HCT116 (cell line): ENCODE measurements at regions not wholly inside any gene's neighbourhood (a gene's known extent, or its start where the extent isn't known, plus 50 kb on each side); places are given as distances from the start of the nearest gene placed in this dataset.
"Not testable (repeated sequence)": the region's sequence is repeated elsewhere in the genome, so short reads cannot be mapped to it uniquely, and the experiment has no call there.

Experiments used
- ATAC-seq: fragments of 200-7000 bp; cut with Tn5 transposase; 2 replicates; pipeline ENCODE4 v1.9.1; 2020; ENCODE audit warnings: mild to moderate bottlenecking, moderate library complexity
- BruUV-seq: library from RNA; stranded (reverse); fragments of 400-500 nt; replicated peaks from 2 replicates; lab custom pipeline; 2021; lab: Mats Ljungman, UMichigan
- CTCF ChIA-PET: fragments of 300-600 bp; sonication (Branson Sonifier 250); formaldehyde crosslinking; loops from one replicate; lab custom pipeline; 2021; ENCODE audit warnings: antibody characterized with exemption; lab: Charles Lee
- POLR2A ChIA-PET: fragments of 300-600, 350-600 bp; sonication (Branson Sonifier 250); formaldehyde crosslinking; loops from one replicate; lab custom pipeline; 2021; ENCODE audit warnings: antibody characterized with exemption; lab: Charles Lee
- RAD21 ChIA-PET, 2 experiments: fragments of 300-600 bp; sonication (Branson Sonifier 250); formaldehyde crosslinking; loops; one replicate each; lab custom pipeline; 2023; ENCODE audit warnings: low total read pairs in 2 of 2; ENCODE audit not compliant: uncharacterized antibody in 2 of 2, unreplicated experiment in 2 of 2, low non-redundant PET in 1 of 2; lab: Charles Lee
- DNase-seq: peaks from one replicate; pipeline ENCODE4 v3.0.0-alpha.2; 2010; ENCODE audit warnings: low read depth, low spot score
- H2AFZ ChIP-seq: fragments of 200-600 bp; shearing (Covaris generic), sonication (generic); 2 replicates; pipeline ENCODE4 v1.6.1; 2017; ENCODE audit warnings: low read depth, mixed run types, mixed read lengths, antibody characterized with exemption, low read length; ENCODE audit not compliant: poor library complexity, severe bottlenecking
- H3K27ac ChIP-seq: 2 replicates; pipeline ENCODE4 v1.5.1; 2012; ENCODE audit warnings: low read depth, low read length
- H3K27me3 ChIP-seq: fragments of 200-600 bp; sonication (generic); 2 replicates; pipeline ENCODE4 v1.6.1; 2016; ENCODE audit warnings: mixed run types, low read length, mixed read lengths; ENCODE audit not compliant: insufficient read depth
- H3K36me3 ChIP-seq, 2 experiments: fragments of 200-500 bp in 1 of 2; fragments of 200-600 bp in 1 of 2; sonication (Bioruptor generic) in 1 of 2; sonication (generic) in 1 of 2; 2 replicates each; pipeline versions ENCODE4 v1.5.1 to v1.6.1; 2014 to 2016; ENCODE audit warnings: low read length in 2 of 2, inconsistent platforms in 1 of 2, mixed read lengths in 1 of 2, mixed run types in 1 of 2; ENCODE audit not compliant: insufficient read depth in 2 of 2, control insufficient read depth in 1 of 2
- H3K4me1 ChIP-seq, 2 experiments: fragments of 200-600 bp in 1 of 2; sonication (generic) in 1 of 2; 2 replicates each; pipeline versions ENCODE4 v1.5.1 to v1.6.1; 2012 to 2017; ENCODE audit warnings: low read length in 2 of 2, inconsistent platforms in 1 of 2, mild to moderate bottlenecking in 1 of 2, mixed read lengths in 1 of 2, mixed run types in 1 of 2, moderate library complexity in 1 of 2; ENCODE audit not compliant: insufficient read depth in 2 of 2, control insufficient read depth in 1 of 2
- H3K4me2 ChIP-seq: fragments of 200-600 bp; sonication (generic); 2 replicates; pipeline ENCODE4 v1.6.1; 2017; ENCODE audit warnings: mixed run types, low read length, mixed read lengths
- H3K4me3 ChIP-seq, 2 experiments: fragments of 200-600 bp in 1 of 2; sonication (generic) in 1 of 2; replicated peaks in 1 of 2; 2 replicates each; pipeline ENCODE4 v1.5.1; 2011 to 2016; ENCODE audit warnings: low read length in 2 of 2, control low read depth in 1 of 2, low read depth in 1 of 2, mild to moderate bottlenecking in 1 of 2, mixed read lengths in 1 of 2, mixed run types in 1 of 2
- H3K79me2 ChIP-seq: fragments of 200-600 bp; sonication (generic); 2 replicates; pipeline ENCODE4 v1.6.1; 2017; ENCODE audit warnings: mild to moderate bottlenecking, mixed run types, low read length, moderate library complexity, mixed read lengths; ENCODE audit not compliant: insufficient read depth
- H3K9ac ChIP-seq: fragments of 200-600 bp; sonication (generic); 2 replicates; pipeline ENCODE4 v1.6.1; 2016; ENCODE audit warnings: low read length, mixed read lengths
- H3K9me2 ChIP-seq: fragments of 200-600 bp; sonication (generic), shearing (Covaris generic); 2 replicates; pipeline ENCODE4 v1.6.1; 2017; ENCODE audit warnings: mixed run types, mild to moderate bottlenecking, moderate library complexity; ENCODE audit not compliant: insufficient read depth
- H3K9me3 ChIP-seq, 2 experiments: fragments of 200-500 bp in 1 of 2; fragments of 200-600 bp in 1 of 2; sonication (Bioruptor generic) in 1 of 2; sonication (generic) in 1 of 2; 2 replicates each; pipeline ENCODE4 v1.6.1; 2014 to 2017; ENCODE audit warnings: low read length in 2 of 2, mixed read lengths in 2 of 2, inconsistent platforms in 1 of 2, low read depth in 1 of 2, mild to moderate bottlenecking in 1 of 2, mixed run types in 1 of 2, moderate library complexity in 1 of 2; ENCODE audit not compliant: control insufficient read depth in 1 of 2, insufficient read depth in 1 of 2
- H4K20me1 ChIP-seq: fragments of 200-600 bp; sonication (generic), shearing (Covaris generic); 2 replicates; pipeline ENCODE4 v1.6.1; 2017; ENCODE audit warnings: mixed run types, mild to moderate bottlenecking, moderate library complexity; ENCODE audit not compliant: insufficient read depth
- intact Hi-C: fragments of 100-400 bp; cut with micrococcal nuclease; formaldehyde crosslinking; loops from 2 replicates; pipeline ENCODE4 v1.10.0; 2022

DNA sequence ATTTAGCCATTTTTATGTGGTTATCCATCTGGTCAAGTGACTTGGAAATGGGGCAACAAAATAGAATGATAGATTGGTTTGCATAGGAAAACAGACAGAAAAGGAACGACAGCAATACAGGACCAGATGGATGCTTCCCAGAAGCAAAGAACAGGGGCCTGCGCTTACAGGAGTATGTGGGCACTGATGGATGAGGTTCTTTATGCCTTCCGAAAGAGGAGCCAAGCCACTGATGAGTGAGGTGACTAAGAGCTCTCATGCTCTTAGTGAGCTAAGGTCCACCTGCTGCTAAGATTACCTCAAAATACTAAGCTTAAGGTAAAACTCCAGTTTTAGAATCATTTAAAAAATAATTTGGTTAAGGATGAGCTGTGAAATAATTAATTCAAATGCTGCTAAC is 247.4 kb upstream of the FAM240B start:
- H3K27ac ChIP-seq, intact Hi-C loops, H3K36me3 ChIP-seq, H3K4me3 ChIP-seq, H3K4me2 ChIP-seq, H3K4me1 ChIP-seq, POLR2A ChIA-PET, RAD21 ChIA-PET, H3K79me2 ChIP-seq, H3K9me2 ChIP-seq, H3K27me3 ChIP-seq, CTCF ChIA-PET, ATAC-seq, DNase-seq, H3K9ac ChIP-seq, H4K20me1 ChIP-seq, BruUV-seq, H2AFZ ChIP-seq, H3K9me3 ChIP-seq: not testable (repeated sequence)

GRCh38 chr9:38959812-38960211 is 239.9 kb upstream of the FAM240B start:
- H3K4me2 ChIP-seq, CTCF ChIA-PET, H3K79me2 ChIP-seq, DNase-seq, RAD21 ChIA-PET, POLR2A ChIA-PET, BruUV-seq, H3K4me1 ChIP-seq, H2AFZ ChIP-seq, H3K36me3 ChIP-seq, ATAC-seq, H4K20me1 ChIP-seq, H3K27me3 ChIP-seq, H3K9me2 ChIP-seq, H3K9ac ChIP-seq, H3K9me3 ChIP-seq, intact Hi-C loops, H3K4me3 ChIP-seq, H3K27ac ChIP-seq: not testable (repeated sequence)

DNA sequence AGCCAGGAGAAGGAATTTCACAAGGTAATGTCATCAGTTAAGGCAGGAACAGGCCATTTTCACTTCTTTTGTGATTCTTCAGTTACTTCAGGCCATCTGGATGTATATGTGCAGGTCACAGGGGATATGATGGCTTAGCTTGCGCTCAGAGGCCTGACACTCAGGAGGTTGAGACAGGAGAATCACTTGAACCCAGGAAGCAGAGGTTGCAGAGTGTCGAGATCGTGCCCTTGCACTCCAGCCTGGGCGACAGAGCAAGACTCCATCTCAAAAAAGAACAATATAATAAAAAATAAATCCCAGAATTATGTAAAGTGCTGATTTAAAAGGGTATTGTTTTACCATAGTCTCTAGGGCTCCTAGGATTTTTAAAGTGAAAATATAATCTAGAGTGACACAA is 235.9 kb upstream of the FAM240B start:
- ATAC-seq, intact Hi-C loops, POLR2A ChIA-PET: not testable (repeated sequence)

GRCh38 chr9:38952715-38953341 is 232.9 kb upstream of the FAM240B start:
- not testable (repeated sequence) for H2AFZ ChIP-seq, ATAC-seq

More for the DNA sequence above, 235.9 kb upstream of the FAM240B start:
- H3K27me3 ChIP-seq, DNase-seq, H3K4me1 ChIP-seq, H3K4me3 ChIP-seq, H3K9me3 ChIP-seq, H3K9me2 ChIP-seq, CTCF ChIA-PET, H2AFZ ChIP-seq, H3K9ac ChIP-seq, H3K27ac ChIP-seq, RAD21 ChIA-PET, H3K79me2 ChIP-seq, BruUV-seq, H4K20me1 ChIP-seq, H3K36me3 ChIP-seq, H3K4me2 ChIP-seq: not testable (repeated sequence)

More at GRCh38 chr9:38952715-38953341, 232.9 kb upstream of the FAM240B start:
- DNase-seq, BruUV-seq, H3K4me3 ChIP-seq, RAD21 ChIA-PET, H3K4me1 ChIP-seq, H3K9me2 ChIP-seq, POLR2A ChIA-PET, intact Hi-C loops, H3K9ac ChIP-seq, H3K9me3 ChIP-seq, H3K27me3 ChIP-seq, H3K27ac ChIP-seq, CTCF ChIA-PET, H4K20me1 ChIP-seq, H3K79me2 ChIP-seq, H3K4me2 ChIP-seq, H3K36me3 ChIP-seq: not testable (repeated sequence)
